ENCODE measurements at regions not wholly inside any gene's neighbourhood (a gene's known extent, or its start where the extent isn't known, plus 50 kb on each side); places are given as distances from the start of the nearest gene placed in this dataset.

- H3K4me3 ChIP-seq (ENCODE audit: low read depth, low read length): no peak overlapping the region
- TF ChIP-seq CTCF (IDR thresholded peaks at IDR 0.05; ENCODE audit: low read depth, low read length): no peak
- H3K27me3 ChIP-seq (ENCODE audit: insufficient read depth, low read depth, severe bottlenecking): no peaks in the 10 kb centered on the region
- no peak for DNase-seq
- H3K36me3 ChIP-seq: no peaks in the 10 kb centered on the region
- H3K9me3 ChIP-seq (ENCODE audit: severe bottlenecking): no peaks in the 10 kb centered on the region
- H3K27ac ChIP-seq: no peak overlapping the region
These were observed 273.6 kb upstream of the RGMB start for GRCh38 chr5:98499892-98500291.

- Histone ChIP-seq H3K9me3 (ENCODE audit: severe bottlenecking) (no peaks in the 10 kb centered on the region), H3K4me3 (ENCODE audit: low read depth, low read length) (no peak overlapping the region), H3K27ac (no peak overlapping the region), H3K36me3 (no peaks in the 10 kb centered on the region), H3K27me3 (ENCODE audit: insufficient read depth, low read depth, severe bottlenecking) (no peaks in the 10 kb centered on the region)
- no peak for DNase-seq
- TF ChIP-seq CTCF (IDR thresholded peaks at IDR 0.05; ENCODE audit: low read depth, low read length): no peak
These were observed 272.7 kb upstream of the RGMB start for GRCh38 chr5:98500811-98501210.

- no peaks in the 10 kb centered on the region for H3K27me3 ChIP-seq (ENCODE audit: insufficient read depth, low read depth, severe bottlenecking)
- H3K27ac ChIP-seq: no peak overlapping the region
- no peaks in the 10 kb centered on the region for H3K36me3 ChIP-seq
- H3K4me3 ChIP-seq (ENCODE audit: low read depth, low read length): no peak overlapping the region
- no peak for TF ChIP-seq CTCF (IDR thresholded peaks at IDR 0.05; ENCODE audit: low read depth, low read length)
- no peaks in the 10 kb centered on the region for H3K9me3 ChIP-seq (ENCODE audit: severe bottlenecking)
- DNase-seq: no peak
These were observed 269.8 kb upstream of the RGMB start for GRCh38 chr5:98503616-98504015.

GRCh38 chr5:98504505-98504904 is 269.0 kb upstream of the RGMB start:
- no peak overlapping the region for H3K27ac ChIP-seq
- no peaks in the 10 kb centered on the region for H3K27me3 ChIP-seq (ENCODE audit: insufficient read depth, low read depth, severe bottlenecking)
- no peak for TF ChIP-seq CTCF (IDR thresholded peaks at IDR 0.05; ENCODE audit: low read depth, low read length)
- H3K4me3 ChIP-seq (ENCODE audit: low read depth, low read length): no peak overlapping the region
- no peaks in the 10 kb centered on the region for H3K36me3 ChIP-seq
- no peak for DNase-seq
- H3K9me3 ChIP-seq (ENCODE audit: severe bottlenecking): no peaks in the 10 kb centered on the region

GRCh38 chr5:98510143-98510985 is 263.1 kb upstream of the RGMB start:
- Histone ChIP-seq H3K27me3 (ENCODE audit: insufficient read depth, low read depth, severe bottlenecking) (no peaks in the 10 kb centered on the region), H3K27ac (no peak overlapping the region), H3K9me3 (ENCODE audit: severe bottlenecking) (no peaks in the 10 kb centered on the region), H3K4me3 (ENCODE audit: low read depth, low read length) (no peak overlapping the region), H3K36me3 (no peaks in the 10 kb centered on the region)
- TF ChIP-seq CTCF (IDR thresholded peaks at IDR 0.05; ENCODE audit: low read depth, low read length): no peak
- no peak for DNase-seq

GRCh38 chr5:98513380-98513779 is 260.1 kb upstream of the RGMB start:
- no peaks in the 10 kb centered on the region for H3K9me3 ChIP-seq (ENCODE audit: severe bottlenecking)
- H3K4me3 ChIP-seq (ENCODE audit: low read depth, low read length): no peak overlapping the region
- DNase-seq: no peak
- H3K27ac ChIP-seq: no peak overlapping the region
- no peak for TF ChIP-seq CTCF (IDR thresholded peaks at IDR 0.05; ENCODE audit: low read depth, low read length)
- no peaks in the 10 kb centered on the region for H3K36me3 ChIP-seq
- H3K27me3 ChIP-seq (ENCODE audit: insufficient read depth, low read depth, severe bottlenecking): no peaks in the 10 kb centered on the region
